GM21529 (cell line): ENCODE measurements at regions not wholly inside any gene's neighbourhood (a gene's known extent, or its start where the extent isn't known, plus 50 kb on each side); places are given as distances from the start of the nearest gene placed in this dataset.
"Not testable (repeated sequence)": the region's sequence is repeated elsewhere in the genome, so short reads cannot be mapped to it uniquely, and the experiment has no call there.

Source experiments
- ATAC-seq: cut with Tn5 transposase; IDR thresholded peaks from one replicate; pipeline ENCODE4 v1.9.1; 2021; ENCODE audit not compliant: unreplicated experiment

DNA sequence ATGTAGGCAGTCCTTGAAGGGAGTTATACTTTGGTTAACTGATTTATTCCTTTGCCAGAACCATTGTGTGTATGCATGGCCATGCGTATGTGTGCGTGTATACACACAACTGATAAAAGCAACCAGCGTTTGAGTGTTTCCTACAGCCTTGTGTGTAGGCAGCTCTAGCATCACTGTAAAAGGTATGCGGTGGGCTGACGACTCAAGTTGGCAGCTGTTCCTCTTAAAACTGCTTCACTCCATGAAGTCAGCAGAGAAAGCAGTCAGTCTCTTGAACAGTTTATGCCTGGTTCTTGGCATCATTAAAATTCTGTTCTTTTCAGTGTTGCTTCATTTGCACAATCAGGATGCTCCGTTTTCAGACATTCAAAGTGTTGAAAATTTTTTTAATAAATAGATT, 103.5 kb upstream of the FRMPD4 start:
- no peak for ATAC-seq

GRCh38 chrX:12042615-12043014, 95.7 kb upstream of the FRMPD4 start:
- no peak for ATAC-seq

DNA sequence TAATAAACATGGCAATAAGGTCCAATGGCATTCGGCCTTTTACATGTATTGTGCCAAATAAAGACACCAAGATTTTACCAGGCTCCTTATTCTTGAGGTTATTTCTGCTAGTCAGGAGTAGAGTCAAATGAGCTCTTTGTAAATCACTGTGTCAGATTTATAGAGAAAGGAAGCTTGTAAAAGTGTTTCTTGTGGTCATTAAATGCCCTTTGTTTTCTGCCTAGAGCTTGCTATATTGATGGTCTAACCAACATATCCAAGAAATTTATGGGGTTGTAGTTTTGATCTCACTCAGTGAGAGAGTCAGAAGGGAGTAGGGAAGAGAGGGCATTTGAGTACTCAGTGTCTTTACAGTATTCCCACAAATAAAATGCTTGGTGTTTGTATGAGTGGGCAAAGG, 86.2 kb upstream of the FRMPD4 start:
- no peak for ATAC-seq

DNA sequence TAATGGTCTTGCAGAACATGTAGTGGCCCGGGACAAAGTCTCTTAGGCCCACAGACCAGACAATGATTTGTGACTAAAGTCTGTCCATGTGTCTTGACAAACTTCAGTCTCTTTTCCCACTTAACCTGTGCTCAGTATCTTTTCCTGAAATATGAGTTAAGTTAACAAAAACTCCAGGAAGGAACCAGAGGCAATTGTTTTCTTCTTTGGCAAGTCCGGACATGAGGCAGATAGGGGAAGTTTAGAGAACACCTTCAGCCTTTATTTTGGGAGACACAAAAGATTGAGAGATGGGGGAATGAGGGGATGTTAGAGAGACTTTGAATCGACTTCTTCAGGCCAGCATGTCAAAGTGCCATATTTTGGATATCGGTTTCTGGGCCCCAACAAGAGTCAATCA, 80.2 kb upstream of the FRMPD4 start:
- no peak for ATAC-seq

DNA sequence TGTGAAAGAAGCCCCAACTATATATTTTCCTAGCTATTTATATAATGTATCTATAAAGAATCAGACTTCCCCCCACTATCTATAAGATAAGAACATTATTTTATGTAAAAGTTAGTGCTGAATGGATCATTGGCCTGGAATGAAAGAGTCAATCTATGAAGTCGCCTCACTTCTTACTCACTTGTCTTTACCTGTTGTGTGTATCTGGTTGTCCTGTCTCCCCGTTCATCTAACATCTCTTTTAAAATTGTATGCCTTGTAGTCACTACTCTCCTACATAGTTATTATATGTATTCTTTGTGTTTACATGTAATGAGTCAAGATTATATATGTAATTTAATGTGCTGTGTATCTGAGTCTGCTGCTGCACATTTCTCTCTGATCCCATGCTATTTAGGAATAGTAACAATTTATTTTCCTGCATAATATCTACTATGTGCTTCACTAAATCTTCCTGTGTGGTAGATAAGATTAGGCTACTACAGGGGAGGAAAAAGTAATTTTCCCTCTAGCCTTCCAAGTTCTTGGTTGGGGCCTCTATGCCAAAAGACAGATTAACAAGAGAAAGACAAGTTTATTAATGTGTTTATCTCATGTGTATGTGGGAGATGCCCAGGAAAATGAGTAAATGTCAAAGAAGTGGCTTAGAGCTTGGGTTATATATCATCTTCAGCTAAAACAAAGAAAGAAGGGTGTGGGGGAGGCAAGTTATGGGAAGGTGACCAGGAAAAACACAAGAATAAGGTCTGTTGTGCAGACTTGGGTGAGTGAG, 77.6 kb upstream of the FRMPD4 start:
- no peak for ATAC-seq

DNA sequence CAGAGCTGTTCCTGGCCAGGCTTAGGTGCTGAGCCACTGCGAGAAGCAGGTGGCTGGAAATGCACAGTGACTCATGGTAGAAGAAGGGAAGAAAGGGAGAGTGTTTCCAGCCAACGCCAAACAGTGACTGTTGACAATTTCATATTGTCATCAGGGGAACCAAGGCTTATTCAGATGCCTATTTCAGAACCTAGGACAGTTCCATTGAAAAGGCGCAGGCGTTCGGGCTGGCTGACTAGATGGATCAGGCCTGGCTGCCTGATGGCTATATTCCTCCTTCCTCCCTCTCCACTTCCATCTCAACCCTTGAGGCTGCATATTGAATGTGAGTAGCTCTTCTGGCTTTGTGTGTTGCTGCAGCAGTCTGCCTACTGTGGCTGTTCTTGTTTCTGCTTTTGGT, 73.0 kb upstream of the FRMPD4 start:
- no peak for ATAC-seq

DNA sequence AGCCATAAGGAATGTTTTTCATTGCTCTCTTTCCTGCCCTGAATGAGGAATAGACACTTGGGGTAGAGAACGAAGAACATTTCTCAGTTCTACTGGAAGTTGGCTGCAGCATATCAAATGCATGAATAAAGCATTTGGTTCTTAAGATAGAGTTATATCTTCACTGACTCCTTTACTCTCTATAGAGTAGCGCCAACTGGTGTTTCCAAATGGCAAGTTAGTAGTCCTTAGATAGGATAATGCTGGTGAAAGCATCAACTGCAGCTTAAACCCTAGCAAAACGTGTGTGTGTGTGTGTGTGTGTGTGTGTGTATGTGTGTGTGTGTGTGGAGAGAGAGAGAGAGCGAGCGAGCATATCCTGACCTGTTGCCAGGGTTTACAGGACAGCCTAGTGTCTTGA, 62.2 kb upstream of the FRMPD4 start:
- ATAC-seq: no peak

DNA sequence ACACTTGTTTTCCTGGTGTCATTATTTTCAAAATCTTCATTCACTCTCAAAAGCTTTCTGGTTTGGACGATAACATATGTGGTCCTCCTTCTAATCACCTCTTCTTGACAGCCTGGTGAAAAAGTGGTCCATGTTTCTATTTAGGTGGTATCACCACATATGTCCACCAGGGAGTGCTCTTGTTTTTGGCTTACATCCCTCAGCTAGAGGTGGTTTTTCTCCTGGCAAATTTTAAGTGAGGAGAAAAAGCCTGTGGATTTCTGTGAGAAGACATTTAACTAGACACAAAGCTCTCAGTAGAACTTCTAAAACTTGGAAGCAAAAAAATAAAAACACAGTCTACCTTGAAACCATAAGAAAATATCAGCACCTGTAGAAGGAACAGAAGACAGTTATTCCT, 58.0 kb upstream of the FRMPD4 start:
- no peak for ATAC-seq

DNA sequence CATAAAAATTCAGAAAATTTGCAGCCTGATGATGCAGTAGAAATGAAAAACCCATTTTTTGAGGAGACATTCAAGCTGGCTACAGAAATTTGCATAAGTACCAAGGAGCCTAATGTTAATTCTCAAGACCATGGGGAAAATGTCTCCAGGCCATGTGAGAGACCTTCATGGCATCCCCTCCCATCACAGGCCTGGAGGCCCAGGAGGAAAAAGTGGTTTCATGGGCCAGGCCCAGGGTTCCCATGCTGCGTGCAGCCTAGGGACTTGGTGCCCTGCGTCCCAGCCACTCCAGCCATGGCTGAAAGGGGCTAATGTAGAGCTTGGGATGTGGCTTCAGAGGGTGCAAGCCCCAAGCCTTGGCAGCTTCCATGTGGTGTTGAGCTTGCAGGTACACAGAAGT, 55.3 kb upstream of the FRMPD4 start:
- ATAC-seq: not testable (repeated sequence)
